ENCODE measurements at regions not wholly inside any gene's neighbourhood (a gene's known extent, or its start where the extent isn't known, plus 50 kb on each side); places are given as distances from the start of the nearest gene placed in this dataset.

GRCh38 chr5:148924817-148925216 is 98.4 kb downstream of the ADRB2 start:
- TF ChIP-seq ZBTB7A (tag by site-specific recombination; IDR thresholded peaks at IDR 0.05; ENCODE audit: low read depth) (no peak), CTCF (tag by site-specific recombination; IDR thresholded peaks at IDR 0.05) (no peak), ZBTB10 (tag by site-specific recombination; IDR thresholded peaks at IDR 0.05) (no peak), ZNF133 (tag by site-specific recombination; IDR thresholded peaks at IDR 0.05) (no peak)

Data from HEK293 (cell line).